ENCODE measurements at regions not wholly inside any gene's neighbourhood (a gene's known extent, or its start where the extent isn't known, plus 50 kb on each side); places are given as distances from the start of the nearest gene placed in this dataset.

- Histone ChIP-seq H4K20me1 (ENCODE audit: insufficient read depth, low read length) (no peaks in the 10 kb centered on the region), H3K4me2 (ENCODE audit: insufficient read depth, low read length) (no peak overlapping the region), H3K9me3 (ENCODE audit: insufficient read depth, low read length, severe bottlenecking) (no peaks in the 10 kb centered on the region), H3K27me3 (ENCODE audit: insufficient read depth, low read length, poor library complexity) (no peaks in the 10 kb centered on the region), H3K79me2 (ENCODE audit: insufficient read depth, low read length) (no peaks in the 10 kb centered on the region), H3K9ac (ENCODE audit: low read depth, low read length) (no peak overlapping the region), H3K4me3 (ENCODE audit: low read depth in 1 of 2, low read length in 2 of 2) (no peak overlapping the region), H3K4me1 (ENCODE audit: insufficient read depth, low read length) (no peaks in the 10 kb centered on the region), H3K36me3 (ENCODE audit: insufficient read depth, low read length) (no peaks in the 10 kb centered on the region), H3K27ac (ENCODE audit: low read length) (no peak overlapping the region), H2AFZ (ENCODE audit: low read depth, low read length) (no peak overlapping the region)
- TF ChIP-seq EZH2 (IDR thresholded peaks at IDR 0.05; ENCODE audit: borderline replicate concordance, low read depth, low read length, severe bottlenecking): no peak
- TF ChIP-seq CTCF (IDR thresholded peaks at IDR 0.05; ENCODE audit: borderline replicate concordance, extremely low read depth, low read length, poor library complexity, severe bottlenecking): no peak
- no peak for DNase-seq
- ATAC-seq (ENCODE audit: insufficient read depth, low read depth): no peak
Observed at GRCh38 chr6:170162011-170162774, 128.7 kb downstream of the DLL1 start.

- H3K36me3 ChIP-seq (ENCODE audit: insufficient read depth, low read length): no peaks in the 10 kb centered on the region
- H3K4me1 ChIP-seq (ENCODE audit: insufficient read depth, low read length): no peaks in the 10 kb centered on the region
- no peak overlapping the region for H3K27ac ChIP-seq (ENCODE audit: low read length)
- no peaks in the 10 kb centered on the region for H3K27me3 ChIP-seq (ENCODE audit: insufficient read depth, low read length, poor library complexity)
- no peak for TF ChIP-seq CTCF (IDR thresholded peaks at IDR 0.05; ENCODE audit: borderline replicate concordance, extremely low read depth, low read length, poor library complexity, severe bottlenecking)
- TF ChIP-seq EZH2 (IDR thresholded peaks at IDR 0.05; ENCODE audit: borderline replicate concordance, low read depth, low read length, severe bottlenecking): no peak
- H3K79me2 ChIP-seq (ENCODE audit: insufficient read depth, low read length): no peaks in the 10 kb centered on the region
- no peaks in the 10 kb centered on the region for H3K9me3 ChIP-seq (ENCODE audit: insufficient read depth, low read length, severe bottlenecking)
- no peaks in the 10 kb centered on the region for H4K20me1 ChIP-seq (ENCODE audit: insufficient read depth, low read length)
- no peak overlapping the region for H2AFZ ChIP-seq (ENCODE audit: low read depth, low read length)
- H3K9ac ChIP-seq (ENCODE audit: low read depth, low read length): no peak overlapping the region
- no peak for ATAC-seq (ENCODE audit: insufficient read depth, low read depth)
- no peak for DNase-seq
- H3K4me2 ChIP-seq (ENCODE audit: insufficient read depth, low read length): no peak overlapping the region
- no peak overlapping the region for H3K4me3 ChIP-seq (ENCODE audit: low read depth in 1 of 2, low read length in 2 of 2)
Observed at GRCh38 chr6:170160628-170161611, 130.0 kb downstream of the DLL1 start.

GRCh38 chr6:170160031-170160627 lies 130.7 kb downstream of the DLL1 start:
- Histone ChIP-seq H4K20me1 (ENCODE audit: insufficient read depth, low read length) (no peaks in the 10 kb centered on the region), H3K79me2 (ENCODE audit: insufficient read depth, low read length) (no peaks in the 10 kb centered on the region), H3K4me2 (ENCODE audit: insufficient read depth, low read length) (no peak overlapping the region), H3K27ac (ENCODE audit: low read length) (no peak overlapping the region), H2AFZ (ENCODE audit: low read depth, low read length) (no peak overlapping the region), H3K36me3 (ENCODE audit: insufficient read depth, low read length) (no peaks in the 10 kb centered on the region), H3K9me3 (ENCODE audit: insufficient read depth, low read length, severe bottlenecking) (no peaks in the 10 kb centered on the region), H3K4me3 (ENCODE audit: low read depth in 1 of 2, low read length in 2 of 2) (no peak overlapping the region), H3K4me1 (ENCODE audit: insufficient read depth, low read length) (no peaks in the 10 kb centered on the region), H3K27me3 (ENCODE audit: insufficient read depth, low read length, poor library complexity) (no peaks in the 10 kb centered on the region), H3K9ac (ENCODE audit: low read depth, low read length) (no peak overlapping the region)
- DNase-seq: no peak
- no peak for ATAC-seq (ENCODE audit: insufficient read depth, low read depth)
- TF ChIP-seq EZH2 (IDR thresholded peaks at IDR 0.05; ENCODE audit: borderline replicate concordance, low read depth, low read length, severe bottlenecking): no peak
- TF ChIP-seq CTCF (IDR thresholded peaks at IDR 0.05; ENCODE audit: borderline replicate concordance, extremely low read depth, low read length, poor library complexity, severe bottlenecking): no peak

All from DND-41 (cell line).